ENCODE measurements at regions not wholly inside any gene's neighbourhood (a gene's known extent, or its start where the extent isn't known, plus 50 kb on each side); places are given as distances from the start of the nearest gene placed in this dataset.

GRCh38 chr17:68733241-68734176 is 132.3 kb upstream of the FAM20A start:
- H3K4me3 ChIP-seq (ENCODE audit: low read depth, low read length), result no peak overlapping the region
- DNase-seq (ENCODE audit: low read depth, low spot score), result no peak
- in situ Hi-C loops (cut with HindIII; ENCODE audit: low sequenced_read_pairs), result no loop called here

DNA sequence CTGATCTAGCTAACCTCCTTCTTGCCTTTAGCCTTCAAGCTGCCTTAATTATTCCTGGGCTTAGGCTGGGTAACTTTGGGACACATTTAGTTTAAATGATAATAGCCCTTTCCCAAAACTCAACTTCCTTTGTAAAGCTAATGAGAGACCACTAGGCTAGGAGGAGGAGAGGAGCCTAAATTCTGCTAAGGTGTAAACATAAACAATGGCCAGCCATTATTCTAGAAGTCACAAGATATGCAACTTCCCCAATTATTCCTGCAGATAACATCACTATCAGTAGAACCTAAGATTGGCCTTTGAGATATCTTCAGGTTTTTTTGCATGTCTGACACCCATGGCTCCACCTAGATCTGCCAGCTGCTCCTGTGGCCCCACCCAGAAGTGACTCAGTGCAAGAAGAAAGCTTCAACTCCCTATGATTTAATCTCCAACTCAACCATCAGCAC is 131.2 kb upstream of the FAM20A start:
- H3K4me3 ChIP-seq (ENCODE audit: low read depth, low read length), result no peak overlapping the region
- TF ChIP-seq, protein P1, sequence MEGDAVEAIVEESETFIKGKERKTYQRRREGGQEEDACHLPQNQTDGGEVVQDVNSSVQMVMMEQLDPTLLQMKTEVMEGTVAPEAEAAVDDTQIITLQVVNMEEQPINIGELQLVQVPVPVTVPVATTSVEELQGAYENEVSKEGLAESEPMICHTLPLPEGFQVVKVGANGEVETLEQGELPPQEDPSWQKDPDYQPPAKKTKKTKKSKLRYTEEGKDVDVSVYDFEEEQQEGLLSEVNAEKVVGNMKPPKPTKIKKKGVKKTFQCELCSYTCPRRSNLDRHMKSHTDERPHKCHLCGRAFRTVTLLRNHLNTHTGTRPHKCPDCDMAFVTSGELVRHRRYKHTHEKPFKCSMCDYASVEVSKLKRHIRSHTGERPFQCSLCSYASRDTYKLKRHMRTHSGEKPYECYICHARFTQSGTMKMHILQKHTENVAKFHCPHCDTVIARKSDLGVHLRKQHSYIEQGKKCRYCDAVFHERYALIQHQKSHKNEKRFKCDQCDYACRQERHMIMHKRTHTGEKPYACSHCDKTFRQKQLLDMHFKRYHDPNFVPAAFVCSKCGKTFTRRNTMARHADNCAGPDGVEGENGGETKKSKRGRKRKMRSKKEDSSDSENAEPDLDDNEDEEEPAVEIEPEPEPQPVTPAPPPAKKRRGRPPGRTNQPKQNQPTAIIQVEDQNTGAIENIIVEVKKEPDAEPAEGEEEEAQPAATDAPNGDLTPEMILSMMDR (IDR thresholded peaks at IDR 0.05; ENCODE audit: low read depth, low read length), result no peak
- in situ Hi-C loops (cut with HindIII; ENCODE audit: low sequenced_read_pairs), result no loop called here
- DNase-seq (ENCODE audit: low read depth, low spot score), result no peak

More at GRCh38 chr17:68733241-68734176, 132.3 kb upstream of the FAM20A start:
- TF ChIP-seq, protein P1 (IDR thresholded peaks at IDR 0.05; ENCODE audit: low read depth, low read length), result no peak

GRCh38 chr17:68731465-68731864 is 130.3 kb upstream of the FAM20A start:
- in situ Hi-C loops (cut with HindIII; ENCODE audit: low sequenced_read_pairs), result no loop called here
- TF ChIP-seq, protein P1 (IDR thresholded peaks at IDR 0.05; ENCODE audit: low read depth, low read length), result no peak
- H3K4me3 ChIP-seq (ENCODE audit: low read depth, low read length), result no peak overlapping the region
- DNase-seq (ENCODE audit: low read depth, low spot score), result no peak

- TF ChIP-seq, protein P1 (IDR thresholded peaks at IDR 0.05; ENCODE audit: low read depth, low read length), result no peak
- no peak for DNase-seq (ENCODE audit: low read depth, low spot score)
- in situ Hi-C loops (cut with HindIII; ENCODE audit: low sequenced_read_pairs), result no loop called here
Observed at GRCh38 chr17:68719431-68719830, 118.3 kb upstream of the FAM20A start.

DNA sequence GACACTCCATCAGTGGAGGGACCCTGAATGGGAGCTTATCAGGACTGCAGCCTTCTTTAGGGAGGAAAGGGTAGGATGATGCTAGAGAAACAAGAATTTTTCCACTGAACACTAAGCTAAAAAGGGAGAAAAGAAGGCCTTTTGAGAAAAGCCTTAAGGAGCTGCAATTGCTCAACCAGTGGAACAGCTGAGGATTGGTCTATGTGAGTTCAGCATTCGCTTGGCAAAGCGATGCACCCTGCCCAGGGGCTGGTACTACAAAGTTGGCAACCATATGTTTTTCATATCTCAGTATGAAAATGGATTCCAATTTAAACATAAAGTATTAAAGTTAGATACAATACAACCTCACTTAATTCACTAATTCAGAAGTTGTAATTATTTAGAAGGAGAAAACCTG is 117.8 kb upstream of the FAM20A start:
- TF ChIP-seq, protein P1 (IDR thresholded peaks at IDR 0.05; ENCODE audit: low read depth, low read length), result no peak
- in situ Hi-C loops (cut with HindIII; ENCODE audit: low sequenced_read_pairs), result no loop called here
- no peak for DNase-seq (ENCODE audit: low read depth, low spot score)
- no peak overlapping the region for H3K4me3 ChIP-seq (ENCODE audit: low read depth, low read length)

More at GRCh38 chr17:68719431-68719830, 118.3 kb upstream of the FAM20A start:
- no peak overlapping the region for H3K4me3 ChIP-seq (ENCODE audit: low read depth, low read length)

DNA sequence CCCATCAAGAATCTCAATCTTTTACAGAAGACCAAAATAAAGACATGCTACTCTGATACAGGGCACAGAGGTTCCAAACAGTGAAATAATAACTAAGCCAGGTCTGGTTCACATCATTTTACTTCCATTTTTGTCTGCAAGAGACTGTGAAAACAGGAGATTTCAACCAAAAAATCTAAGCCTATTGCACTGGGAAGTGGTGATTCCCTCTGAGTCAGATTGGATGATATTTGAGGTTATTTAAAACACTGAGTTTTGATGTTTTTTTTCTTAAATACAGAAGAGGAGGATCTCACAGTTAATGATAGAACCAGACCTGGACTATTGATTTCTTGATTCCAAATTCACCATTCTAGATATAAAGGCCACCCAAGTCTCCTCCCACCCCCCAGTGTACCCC is 117.3 kb upstream of the FAM20A start:
- in situ Hi-C loops (cut with HindIII; ENCODE audit: low sequenced_read_pairs), result no loop called here
- TF ChIP-seq, protein P1 (IDR thresholded peaks at IDR 0.05; ENCODE audit: low read depth, low read length), result no peak
- DNase-seq (ENCODE audit: low read depth, low spot score), result no peak
- no peak overlapping the region for H3K4me3 ChIP-seq (ENCODE audit: low read depth, low read length)
